ENCODE measurements at regions not wholly inside any gene's neighbourhood (a gene's known extent, or its start where the extent isn't known, plus 50 kb on each side); places are given as distances from the start of the nearest gene placed in this dataset.
"Not testable (repeated sequence)": the region's sequence is repeated elsewhere in the genome, so short reads cannot be mapped to it uniquely, and the experiment has no call there.

DNA sequence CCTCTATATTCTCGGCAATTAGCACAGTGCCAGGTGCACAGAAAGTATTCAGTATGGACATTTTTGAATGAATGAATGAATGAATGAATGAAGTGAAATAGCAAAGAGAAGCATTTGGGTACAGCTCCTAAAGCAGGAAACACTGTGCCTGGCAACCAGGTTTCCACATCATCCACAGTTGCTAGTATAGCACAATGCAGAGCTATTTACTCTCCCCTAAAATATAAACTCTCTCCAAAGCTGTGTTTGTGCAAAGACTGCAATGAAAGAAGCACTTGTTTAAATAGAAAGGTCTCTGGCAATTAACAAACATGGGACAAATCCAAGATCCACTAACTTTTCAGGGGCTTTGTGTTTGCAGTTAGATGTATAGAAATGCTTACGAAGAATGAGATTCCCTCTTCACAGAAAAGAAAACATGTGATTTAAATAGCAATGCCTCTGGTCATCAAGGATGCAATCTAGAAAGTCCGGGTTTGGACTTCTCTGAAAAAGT, 103.0 kb upstream of the OPCML start:
- DNase-seq: no peak

- not testable (repeated sequence) for DNase-seq
Measured at GRCh38 chr11:133628371-133628770, 96.1 kb upstream of the OPCML start.

- no peak for DNase-seq
Measured at GRCh38 chr11:133621611-133622010, 89.3 kb upstream of the OPCML start.

GRCh38 chr11:133619973-133620372, 87.7 kb upstream of the OPCML start:
- DNase-seq: peak; percentile 3

GRCh38 chr11:133619397-133619796, 87.1 kb upstream of the OPCML start:
- no peak for DNase-seq

GRCh38 chr11:133618544-133618943, 86.2 kb upstream of the OPCML start:
- DNase-seq: no peak

GRCh38 chr11:133608496-133608895, 76.2 kb upstream of the OPCML start:
- no peak for DNase-seq

DNA sequence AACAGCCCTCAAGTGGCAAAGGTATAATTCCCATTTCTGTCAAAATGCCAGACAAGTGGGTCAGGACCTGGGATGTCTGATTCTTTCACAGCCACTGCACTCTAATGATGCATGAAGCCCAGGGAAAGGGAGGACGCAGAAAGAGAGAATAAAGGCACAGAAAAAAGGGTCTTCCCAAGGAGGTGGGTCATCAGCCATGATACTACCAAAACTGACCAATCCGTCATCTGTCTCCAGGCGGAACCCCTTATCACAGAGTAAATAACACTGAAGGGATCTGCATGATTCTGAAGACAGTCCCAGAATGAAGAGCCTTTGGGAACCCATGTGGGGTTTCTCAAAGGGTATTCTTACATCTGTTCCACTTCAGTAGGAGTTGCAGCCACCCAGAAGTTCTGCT, 73.8 kb upstream of the OPCML start:
- no peak for DNase-seq

DNA sequence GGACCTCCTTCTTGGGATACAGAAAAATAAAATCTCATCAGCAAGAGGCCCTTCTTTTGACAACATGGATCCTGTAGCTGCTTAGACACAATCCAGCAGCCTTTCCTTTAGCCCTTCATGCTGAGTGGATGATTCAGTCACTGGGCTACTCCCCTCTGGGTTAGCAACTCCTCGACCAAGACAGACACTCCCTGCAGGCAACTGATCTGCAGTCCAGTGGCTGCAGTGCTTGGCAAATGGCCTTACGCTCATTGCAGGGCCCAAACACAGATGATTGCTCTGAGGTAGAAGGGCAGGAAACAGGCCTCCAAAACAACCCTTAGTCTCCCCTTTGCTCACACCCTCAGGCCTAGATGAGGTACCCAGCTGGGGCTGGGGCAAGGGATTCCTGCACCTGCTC, 73.2 kb upstream of the OPCML start:
- DNase-seq: no peak

GRCh38 chr11:133601641-133602040, 69.3 kb upstream of the OPCML start:
- no peak for DNase-seq

GRCh38 chr11:133600786-133601185, 68.5 kb upstream of the OPCML start:
- DNase-seq: no peak

- no peak for DNase-seq
Measured at GRCh38 chr11:133600306-133600705, 68.0 kb upstream of the OPCML start.

DNA sequence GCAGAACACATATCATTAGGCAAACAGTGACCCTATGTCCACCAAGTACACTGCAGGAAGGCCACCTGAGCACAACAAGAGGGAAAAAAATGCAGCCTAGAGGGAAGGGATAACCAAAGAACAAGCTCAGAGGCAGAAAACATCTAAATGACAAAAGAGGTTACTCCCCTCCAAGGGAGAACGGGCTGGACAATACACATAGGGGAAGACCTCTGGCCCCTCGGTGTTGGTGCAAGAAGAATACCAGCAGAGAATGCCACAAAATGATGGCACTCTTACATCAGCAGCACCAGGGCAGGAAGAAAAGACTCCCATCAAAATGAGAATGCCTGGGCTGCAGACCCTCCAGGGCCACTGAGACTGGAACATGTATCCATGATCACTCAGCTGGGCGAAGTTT, 66.6 kb upstream of the OPCML start:
- DNase-seq: no peak

DNA sequence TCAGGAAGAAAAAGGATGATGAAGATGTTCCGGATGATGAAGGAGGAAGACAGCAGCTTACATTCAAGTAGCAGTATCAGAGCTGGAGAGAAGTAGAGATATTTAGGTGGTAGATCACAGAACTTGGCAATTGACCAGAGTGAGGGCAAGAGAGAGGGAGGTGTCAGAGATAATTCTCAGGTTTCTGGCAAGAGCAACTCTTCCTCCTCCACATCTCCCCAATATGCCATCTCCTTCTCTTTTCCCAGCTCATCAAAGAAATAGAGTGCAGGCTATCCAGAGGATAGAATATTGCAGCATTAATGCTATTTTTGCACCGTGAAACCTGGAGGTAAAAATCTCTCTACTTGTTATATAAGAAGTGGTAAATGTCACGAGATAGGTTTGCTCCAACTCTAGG, 64.9 kb upstream of the OPCML start:
- DNase-seq: no peak

DNA sequence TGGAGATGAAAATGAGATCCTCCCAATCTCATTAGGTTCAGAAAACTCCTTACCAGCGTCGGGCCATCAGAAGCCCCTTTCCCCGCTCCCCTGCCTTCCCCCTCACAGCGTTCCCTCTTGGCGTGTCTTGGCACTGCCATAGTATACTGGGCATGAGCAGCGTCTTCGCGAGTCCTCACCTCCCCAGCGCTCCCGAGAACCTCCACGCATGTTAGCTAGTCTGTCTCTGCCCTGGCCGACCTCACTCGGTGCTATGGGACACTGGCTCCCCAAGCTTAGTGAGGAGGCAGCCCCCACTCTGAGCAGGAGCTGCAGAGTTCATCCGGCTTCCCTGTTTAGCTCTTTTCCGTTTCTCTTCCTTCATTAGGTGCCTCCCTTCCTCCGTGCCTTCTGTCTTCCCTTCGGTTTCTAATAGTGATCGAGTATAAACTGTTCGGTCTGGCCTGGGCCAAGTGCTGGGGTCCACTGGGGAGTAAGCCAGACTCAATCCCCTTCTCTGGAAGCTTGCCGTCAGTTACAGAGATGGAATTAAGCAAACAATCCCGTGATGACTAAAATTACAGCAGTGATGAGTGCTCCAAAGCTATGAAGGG, 63.8 kb upstream of the OPCML start:
- DNase-seq: no peak

GRCh38 chr11:133593036-133593435, 60.7 kb upstream of the OPCML start:
- no peak for DNase-seq

GRCh38 chr11:133586903-133587517, 54.7 kb upstream of the OPCML start:
- DNase-seq: no peak

DNA sequence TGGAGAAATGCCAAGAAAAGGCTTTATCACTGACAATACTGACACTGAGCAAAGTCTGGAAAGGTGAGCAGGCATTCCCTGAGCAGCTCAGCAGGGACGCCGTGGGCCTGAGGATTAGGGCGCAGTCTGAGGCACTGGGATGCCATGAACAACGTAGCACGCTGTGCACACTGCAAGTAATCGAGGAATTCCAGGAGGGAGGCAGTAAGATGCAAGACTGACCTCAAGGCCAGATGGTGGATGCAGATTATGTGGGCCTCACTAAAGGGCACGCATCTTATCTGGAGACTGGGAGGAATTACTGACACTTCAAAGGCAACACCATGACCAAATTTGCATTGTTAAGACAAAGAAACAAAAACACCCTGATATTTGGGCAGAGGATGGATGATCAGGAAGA, 50.4 kb upstream of the OPCML start:
- no peak for DNase-seq

- DNase-seq: no peak
Measured at GRCh38 chr11:133582326-133582725, 50.0 kb upstream of the OPCML start.
